ENCODE measurements at regions not wholly inside any gene's neighbourhood (a gene's known extent, or its start where the extent isn't known, plus 50 kb on each side); places are given as distances from the start of the nearest gene placed in this dataset.

DNA sequence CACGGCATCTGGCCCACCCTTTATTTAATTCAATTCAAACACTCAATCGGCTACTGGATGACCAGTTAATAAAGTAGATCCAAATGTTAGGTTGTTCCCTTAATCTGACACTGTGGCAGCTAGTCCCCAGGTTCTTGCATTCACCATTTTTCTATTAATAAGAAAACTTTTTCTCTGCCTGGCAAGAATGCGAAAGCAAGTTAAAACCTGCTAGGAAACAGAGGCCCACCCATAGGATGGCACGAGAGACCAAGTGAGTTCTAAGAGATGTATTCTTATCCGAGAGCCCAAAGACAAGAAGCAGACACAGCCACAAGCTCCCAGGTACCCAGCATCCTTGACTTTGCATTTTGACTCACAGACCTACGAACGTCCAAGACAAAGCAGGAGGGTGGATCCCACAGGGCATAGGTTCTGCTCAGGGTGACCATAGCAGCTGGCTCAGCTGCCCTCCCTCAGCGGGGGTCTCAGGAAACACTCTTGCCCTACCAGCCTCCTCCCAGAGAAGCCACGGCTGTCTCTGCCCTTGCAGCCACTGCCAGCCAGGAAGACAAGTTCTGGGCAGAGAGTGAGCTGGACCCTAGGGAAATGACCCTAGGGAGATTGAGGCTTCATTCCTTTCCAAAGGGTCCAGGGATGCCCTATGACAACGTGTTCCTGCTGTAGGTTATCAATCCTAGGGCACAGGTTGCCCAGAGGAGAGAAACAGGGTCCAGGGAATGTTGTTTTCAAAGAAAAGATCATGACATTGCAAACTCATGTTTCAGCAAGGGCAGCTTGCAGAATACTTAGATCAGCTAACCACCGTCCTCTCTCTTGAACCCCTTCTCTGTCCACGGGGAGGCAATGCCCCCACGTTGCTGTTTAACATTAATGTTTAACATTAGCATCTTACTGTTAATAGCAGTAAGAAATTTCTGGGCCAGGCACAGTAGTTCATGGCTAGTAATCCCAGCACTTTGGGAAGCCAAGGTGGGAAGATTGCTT lies 147.2 kb upstream of the ZNF507 start:
- DNase-seq, result no peak
- TF ChIP-seq GATA1 (IDR thresholded peaks at IDR 0.05; ENCODE audit: low read depth, low read length) (no peak), POLR2A (IDR thresholded peaks at IDR 0.05; ENCODE audit: low read length) (no peak)

DNA sequence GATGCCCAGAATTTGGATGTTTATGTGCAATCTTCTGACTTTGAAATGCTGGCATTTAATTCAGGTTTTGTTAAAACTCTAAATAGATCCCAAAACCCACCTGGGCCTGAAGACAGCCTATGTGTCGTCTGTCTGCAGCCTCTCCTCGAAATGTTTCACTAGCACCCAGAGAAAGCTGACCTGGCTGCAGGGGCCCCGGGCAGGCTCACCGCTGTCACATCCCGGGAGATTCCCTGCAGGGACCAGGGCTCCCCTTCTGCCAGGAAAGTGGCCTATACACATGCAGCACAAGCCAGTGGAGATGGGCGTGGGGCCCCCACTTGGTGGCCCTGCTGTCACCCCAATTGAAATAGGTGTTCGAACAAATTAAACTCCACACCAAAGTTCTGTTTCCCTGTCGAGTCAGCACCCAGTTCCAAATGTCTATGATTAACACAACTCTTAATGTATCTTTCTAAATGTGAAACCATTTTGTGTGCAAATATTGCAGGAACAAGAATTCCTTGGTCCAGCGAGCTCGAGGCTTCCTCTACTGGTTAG lies 145.8 kb upstream of the ZNF507 start:
- DNase-seq, result no peak
- TF ChIP-seq POLR2A (IDR thresholded peaks at IDR 0.05; ENCODE audit: low read length) (no peak), GATA1 (IDR thresholded peaks at IDR 0.05; ENCODE audit: low read depth, low read length) (no peak)

DNA sequence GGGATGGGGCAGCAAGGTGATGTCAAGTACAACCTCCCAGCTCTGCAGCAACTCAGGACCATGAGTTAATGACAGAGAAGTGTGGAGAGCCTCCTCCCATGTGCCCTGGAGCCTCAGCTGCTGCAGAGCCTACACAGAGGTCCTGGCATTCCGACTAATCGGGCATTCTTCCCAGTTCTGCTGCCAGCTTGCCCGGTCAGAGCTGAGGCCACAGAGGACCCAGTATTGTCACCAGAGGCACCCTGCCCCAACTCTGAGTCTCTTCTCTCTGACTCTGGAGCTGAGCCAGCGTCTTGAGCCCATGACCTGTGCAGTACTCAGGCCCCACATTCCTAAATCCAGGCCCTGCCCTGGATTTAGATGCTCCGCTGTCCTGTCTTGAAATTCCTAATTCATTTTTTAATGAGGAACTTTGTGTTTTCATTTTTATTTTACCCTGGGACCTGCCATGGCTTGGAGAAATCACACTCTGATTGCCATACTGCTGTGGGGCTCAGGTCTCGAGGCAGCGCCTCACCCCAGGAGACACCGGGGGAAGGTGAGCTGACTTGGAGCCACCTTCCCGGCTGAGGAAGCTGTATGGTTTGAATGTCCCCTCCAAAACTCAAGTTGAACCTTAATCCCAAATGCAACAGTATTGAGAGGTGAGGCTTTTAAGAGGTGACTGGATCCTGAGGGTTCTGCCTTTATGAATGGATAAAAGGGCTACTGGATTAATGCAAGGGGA lies 144.9 kb upstream of the ZNF507 start:
- DNase-seq, result no peak
- no peak for TF ChIP-seq POLR2A (IDR thresholded peaks at IDR 0.05; ENCODE audit: low read length)
- TF ChIP-seq GATA1 (IDR thresholded peaks at IDR 0.05; ENCODE audit: low read depth, low read length), result no peak

DNA sequence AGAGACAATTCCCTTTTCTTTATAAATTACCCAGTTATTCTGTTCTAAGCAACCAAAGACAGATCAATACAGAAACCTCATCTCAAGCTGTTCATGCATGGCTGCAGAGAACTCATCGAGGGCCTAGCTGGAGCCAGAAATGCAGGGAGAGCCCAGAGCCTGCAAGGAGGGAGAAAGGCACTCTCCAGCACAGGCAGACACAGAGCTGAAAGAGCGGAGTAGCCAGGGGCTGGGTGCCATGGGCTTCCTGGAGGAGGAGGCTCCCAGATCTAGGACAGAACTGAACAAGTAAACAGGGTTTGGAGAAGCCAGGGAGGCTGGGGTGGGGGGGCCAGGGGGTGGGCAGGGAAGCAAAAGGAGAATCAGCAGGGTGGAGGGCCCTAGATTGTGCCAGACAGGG lies 144.2 kb upstream of the ZNF507 start:
- no peak for DNase-seq

DNA sequence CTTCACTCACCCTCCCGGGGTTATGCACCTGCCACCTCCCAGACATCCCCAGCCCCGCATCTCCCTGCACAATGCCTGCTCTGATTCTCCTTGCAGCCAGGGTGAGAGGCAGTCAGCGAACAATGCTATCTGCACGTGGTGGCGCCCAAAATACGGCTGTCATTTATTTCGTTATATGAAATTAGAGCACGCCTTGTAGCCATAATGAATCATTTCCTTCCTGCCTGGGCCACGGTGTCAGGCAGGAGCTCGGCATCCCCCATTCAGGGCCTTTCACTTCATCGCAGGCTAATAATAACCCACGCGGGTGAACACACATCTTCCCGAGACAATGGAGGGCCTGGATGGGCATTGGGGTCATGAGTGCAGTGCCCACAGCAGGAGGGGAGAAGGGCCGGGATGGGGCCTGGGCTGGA lies 143.8 kb upstream of the ZNF507 start:
- DNase-seq, result no peak
- TF ChIP-seq POLR2A (IDR thresholded peaks at IDR 0.05; ENCODE audit: low read length) (no peak), GATA1 (IDR thresholded peaks at IDR 0.05; ENCODE audit: low read depth, low read length) (no peak)

More for the DNA sequence above, 144.2 kb upstream of the ZNF507 start:
- TF ChIP-seq GATA1 (IDR thresholded peaks at IDR 0.05; ENCODE audit: low read depth, low read length) (no peak), POLR2A (IDR thresholded peaks at IDR 0.05; ENCODE audit: low read length) (no peak)

DNA sequence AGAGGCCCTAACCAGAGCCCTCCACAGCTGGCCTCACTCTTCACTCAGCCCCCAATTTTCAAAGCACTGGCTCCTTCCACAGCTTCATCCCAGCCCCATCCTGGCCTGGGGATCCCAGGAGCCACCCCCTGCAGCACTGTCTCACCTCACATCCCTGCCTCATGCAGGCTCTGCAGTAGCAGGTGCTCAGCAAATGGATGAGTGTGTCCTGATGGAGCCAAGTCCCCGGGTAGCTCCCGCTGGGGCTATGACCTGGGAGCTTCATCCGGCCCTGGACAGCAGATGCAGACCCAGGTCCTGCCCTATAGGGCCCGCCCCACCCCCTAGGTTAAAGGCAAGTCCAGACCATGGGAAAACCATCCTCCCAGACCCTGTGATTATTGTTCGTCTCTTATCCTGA lies 143.2 kb upstream of the ZNF507 start:
- TF ChIP-seq GATA1 (IDR thresholded peaks at IDR 0.05; ENCODE audit: low read depth, low read length), result no peak
- TF ChIP-seq POLR2A (IDR thresholded peaks at IDR 0.05; ENCODE audit: low read length), result no peak
- no peak for DNase-seq

DNA sequence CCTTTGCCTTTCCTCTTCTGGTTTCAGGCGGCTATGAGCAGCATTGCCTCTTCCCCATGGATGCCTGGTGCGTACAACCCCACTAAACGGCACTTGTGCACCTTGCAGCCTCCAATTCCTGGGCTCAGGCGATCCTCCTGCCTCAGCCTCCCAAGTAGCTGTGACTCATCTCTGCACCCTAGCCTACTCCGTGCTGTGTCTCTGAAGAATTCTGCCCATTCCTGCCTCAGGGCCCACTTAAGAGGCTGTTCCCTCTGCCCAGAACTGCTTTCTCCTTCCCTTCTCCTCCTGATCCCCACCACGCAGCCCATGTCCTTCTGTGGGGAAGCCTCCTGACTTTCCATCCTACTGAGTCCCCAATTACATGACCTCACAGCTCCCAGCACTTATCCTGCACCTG lies 142.2 kb upstream of the ZNF507 start:
- no peak for DNase-seq
- TF ChIP-seq GATA1 (IDR thresholded peaks at IDR 0.05; ENCODE audit: low read depth, low read length), result no peak
- no peak for TF ChIP-seq POLR2A (IDR thresholded peaks at IDR 0.05; ENCODE audit: low read length)

DNA sequence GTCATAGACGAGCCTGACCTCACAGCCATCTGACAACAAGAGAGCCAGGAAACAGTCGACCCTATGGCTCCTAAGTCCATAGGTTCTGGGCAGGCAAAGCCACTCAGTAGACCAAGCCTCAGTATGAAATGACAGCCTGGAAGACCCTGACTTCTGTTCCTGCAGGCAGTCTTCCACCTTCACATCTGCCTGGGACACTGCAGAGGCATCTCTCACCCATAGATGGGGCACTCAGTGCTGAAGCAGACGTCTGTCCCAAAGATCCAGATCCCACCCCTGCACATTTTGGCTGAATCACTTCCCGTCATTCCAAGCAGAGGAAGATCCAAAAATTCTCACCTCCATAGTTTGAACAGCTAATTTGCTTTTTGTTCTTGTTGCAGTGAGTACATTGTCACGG lies 139.3 kb upstream of the ZNF507 start:
- TF ChIP-seq GATA1 (IDR thresholded peaks at IDR 0.05; ENCODE audit: low read depth, low read length) (no peak), POLR2A (IDR thresholded peaks at IDR 0.05; ENCODE audit: low read length) (no peak)
- DNase-seq, result no peak

DNA sequence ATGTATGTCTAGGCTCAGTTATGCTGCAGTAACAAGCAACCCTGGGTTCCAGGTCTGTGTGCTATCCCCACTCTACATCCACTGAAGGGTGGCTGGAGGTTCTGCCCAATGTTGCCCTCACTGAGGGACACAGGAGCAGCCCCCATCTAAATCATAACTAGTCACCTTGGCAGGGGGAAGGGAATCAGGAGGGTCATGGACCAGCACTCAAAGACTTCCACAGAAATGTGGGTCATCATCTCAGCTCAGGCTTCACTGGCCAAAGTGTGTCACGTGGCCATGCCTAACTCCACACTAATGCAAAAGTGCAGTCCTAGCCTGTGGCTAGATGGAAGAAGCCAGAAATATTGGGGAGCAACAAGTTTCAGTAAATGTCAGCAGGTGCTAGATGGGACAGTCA lies 137.3 kb upstream of the ZNF507 start:
- DNase-seq, result no peak
- no peak for TF ChIP-seq GATA1 (IDR thresholded peaks at IDR 0.05; ENCODE audit: low read depth, low read length)
- no peak for TF ChIP-seq POLR2A (IDR thresholded peaks at IDR 0.05; ENCODE audit: low read length)

DNA sequence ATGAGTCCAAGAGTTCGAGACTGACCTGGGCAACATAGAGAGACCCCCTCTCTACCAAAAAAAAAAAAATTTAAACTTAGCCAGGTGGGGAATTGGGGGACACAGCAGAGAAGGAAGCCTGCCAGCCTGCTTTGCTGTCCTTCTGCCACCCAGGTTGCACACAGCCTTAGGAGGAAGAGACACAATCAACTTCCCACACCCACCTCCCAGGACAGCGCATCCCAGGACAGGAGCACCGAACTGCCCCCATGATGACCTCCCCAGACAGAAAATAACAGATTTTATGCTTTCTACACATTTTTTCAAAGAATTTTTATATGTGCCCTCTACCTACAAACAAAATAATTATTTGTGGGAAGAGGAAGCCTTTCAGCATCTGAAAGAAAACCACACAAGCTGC lies 126.0 kb upstream of the ZNF507 start:
- TF ChIP-seq POLR2A (IDR thresholded peaks at IDR 0.05; ENCODE audit: low read length) (no peak), GATA1 (IDR thresholded peaks at IDR 0.05; ENCODE audit: low read depth, low read length) (no peak)
- no peak for DNase-seq

DNA sequence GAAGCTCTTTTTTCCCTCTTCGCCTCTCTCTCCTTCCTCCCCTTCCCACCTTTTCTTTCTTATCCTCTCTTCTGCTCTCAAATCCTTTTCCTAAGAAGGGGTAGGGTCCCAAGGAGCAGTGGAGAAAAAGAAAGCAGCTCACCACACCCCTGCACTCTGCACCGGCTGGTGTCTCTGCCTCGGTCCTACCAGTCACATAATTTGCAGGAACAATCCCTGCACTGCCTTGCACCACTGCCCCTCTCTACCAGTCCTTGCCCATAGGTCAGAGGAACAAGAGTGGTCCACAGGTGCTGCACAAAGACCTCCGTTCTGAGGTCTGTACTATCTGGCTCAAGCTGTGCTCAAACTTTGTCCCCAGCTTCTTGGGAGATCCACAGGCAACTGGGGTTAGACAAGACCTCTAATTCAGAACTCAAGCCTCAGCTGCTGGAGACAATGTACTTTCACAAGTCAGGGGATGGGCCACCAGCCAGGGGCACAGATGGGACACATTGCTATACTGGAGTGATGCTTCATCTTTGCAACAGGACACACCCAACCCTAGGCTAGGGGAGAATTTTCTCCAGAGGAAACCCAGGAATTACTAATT lies 125.4 kb upstream of the ZNF507 start:
- TF ChIP-seq POLR2A (IDR thresholded peaks at IDR 0.05; ENCODE audit: low read length), result no peak
- no peak for TF ChIP-seq GATA1 (IDR thresholded peaks at IDR 0.05; ENCODE audit: low read depth, low read length)
- DNase-seq, result no peak

DNA sequence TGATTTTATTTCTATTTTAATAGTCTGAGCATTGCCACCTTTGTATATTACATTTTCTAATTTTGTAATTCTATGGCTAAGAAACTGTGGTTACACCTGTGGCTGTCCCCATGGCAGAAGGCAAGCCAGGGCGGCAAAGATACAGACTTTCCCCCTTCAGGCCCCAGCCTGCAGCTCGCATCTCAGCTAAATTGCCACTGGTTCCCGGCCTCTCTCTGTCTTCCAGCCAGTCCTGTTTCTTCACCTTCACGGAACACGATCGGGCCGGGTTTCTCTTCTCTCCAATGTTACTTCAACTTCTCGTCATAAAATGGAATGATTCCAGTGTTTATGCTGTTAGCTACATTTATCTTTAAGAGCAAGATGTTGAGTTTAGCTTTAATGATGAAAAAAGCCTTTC lies 124.5 kb upstream of the ZNF507 start:
- no peak for DNase-seq
- TF ChIP-seq POLR2A (IDR thresholded peaks at IDR 0.05; ENCODE audit: low read length) (no peak), GATA1 (IDR thresholded peaks at IDR 0.05; ENCODE audit: low read depth, low read length) (no peak)

DNA sequence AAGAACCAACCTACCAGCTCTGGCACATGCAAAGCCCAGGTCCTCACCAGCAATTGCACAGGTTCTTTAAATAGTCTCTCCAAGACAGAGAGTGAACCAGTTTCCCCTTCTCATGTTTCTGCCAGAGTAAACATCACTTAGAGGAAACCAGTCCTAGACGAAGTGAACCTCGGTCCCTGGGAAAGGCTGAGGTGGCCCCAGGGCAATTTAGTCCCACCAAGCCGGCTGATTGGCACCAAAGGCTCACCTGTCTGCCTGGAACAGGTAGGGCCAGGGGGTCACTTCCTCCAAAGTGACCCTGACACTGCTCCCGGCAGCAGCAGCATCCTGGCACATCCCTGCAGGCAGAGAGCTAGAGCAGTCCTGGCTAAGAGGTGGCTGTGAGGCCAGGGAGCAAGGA lies 122.9 kb upstream of the ZNF507 start:
- no peak for DNase-seq
- no peak for TF ChIP-seq GATA1 (IDR thresholded peaks at IDR 0.05; ENCODE audit: low read depth, low read length)
- TF ChIP-seq POLR2A (IDR thresholded peaks at IDR 0.05; ENCODE audit: low read length), result no peak

DNA sequence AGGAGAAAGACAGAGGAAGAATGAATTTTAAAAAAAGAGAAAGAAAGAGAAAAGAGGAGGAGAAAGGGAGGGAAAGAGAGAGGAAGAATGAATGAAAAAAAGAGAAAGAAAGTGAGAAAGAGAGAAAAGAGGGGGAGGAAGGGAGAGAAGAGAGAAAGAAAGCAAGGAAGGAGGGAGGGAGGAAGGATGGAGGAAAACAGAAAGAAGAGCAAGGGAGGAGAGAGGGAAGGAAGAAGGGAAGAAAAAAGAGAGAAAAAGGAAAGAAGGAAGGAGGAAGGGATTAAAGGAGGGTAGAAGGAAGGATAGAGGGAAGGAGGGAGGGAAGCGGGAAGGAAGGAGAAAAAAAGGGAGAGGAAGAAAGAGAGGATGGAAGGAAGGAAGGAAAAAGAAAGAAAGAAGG lies 122.3 kb upstream of the ZNF507 start:
- no peak for TF ChIP-seq GATA1 (IDR thresholded peaks at IDR 0.05; ENCODE audit: low read depth, low read length)
- TF ChIP-seq POLR2A (IDR thresholded peaks at IDR 0.05; ENCODE audit: low read length), result no peak
- no peak for DNase-seq
